GM18519 (cell line): ENCODE measurements at regions not wholly inside any gene's neighbourhood (a gene's known extent, or its start where the extent isn't known, plus 50 kb on each side); places are given as distances from the start of the nearest gene placed in this dataset.
"Not testable (repeated sequence)": the region's sequence is repeated elsewhere in the genome, so short reads cannot be mapped to it uniquely, and the experiment has no call there.

Source experiments
- ATAC-seq: cut with Tn5 transposase; IDR thresholded peaks from one replicate; pipeline ENCODE4 v1.9.1; 2021; ENCODE audit warnings: mild to moderate bottlenecking, moderate library complexity; ENCODE audit not compliant: unreplicated experiment, low FRiP score

DNA sequence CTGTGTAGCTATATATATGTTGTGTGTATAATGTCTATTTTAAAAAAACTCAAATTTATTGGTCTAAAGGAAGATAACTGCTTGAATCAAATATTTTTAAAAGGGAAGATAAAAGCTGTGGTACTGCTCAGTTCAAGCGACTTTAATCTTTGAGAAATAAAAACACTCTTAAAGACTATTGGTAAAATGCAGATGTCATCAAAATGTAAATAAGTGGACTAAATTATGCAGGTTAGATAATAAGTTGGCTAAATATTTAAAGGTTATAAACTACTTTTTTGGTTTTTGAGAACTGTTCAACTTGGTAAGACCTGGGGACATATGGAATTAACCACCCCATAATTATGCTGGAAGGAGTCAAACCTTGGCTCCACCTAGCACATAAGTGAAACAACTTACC is 144.7 kb upstream of the ITM2A start:
- no peak for ATAC-seq

DNA sequence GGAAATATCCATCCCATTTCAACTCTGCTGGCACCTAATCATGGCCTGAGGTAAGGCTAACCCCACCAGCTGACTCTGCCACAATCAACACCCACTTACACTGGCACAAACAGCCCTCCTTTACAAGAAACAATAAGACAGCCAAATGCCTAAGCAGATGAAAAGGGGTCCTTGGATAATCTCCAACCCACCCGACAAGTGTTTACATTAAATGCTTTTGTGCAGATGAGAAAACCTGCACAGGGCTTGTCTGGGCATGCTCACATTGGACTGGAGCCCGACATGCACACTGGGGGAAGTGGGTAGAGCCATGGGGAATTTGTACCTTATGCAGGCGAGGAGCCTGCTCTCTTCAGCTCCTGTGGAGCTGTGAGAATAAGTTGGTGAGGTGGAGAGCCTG is 138.9 kb upstream of the ITM2A start:
- no peak for ATAC-seq

DNA sequence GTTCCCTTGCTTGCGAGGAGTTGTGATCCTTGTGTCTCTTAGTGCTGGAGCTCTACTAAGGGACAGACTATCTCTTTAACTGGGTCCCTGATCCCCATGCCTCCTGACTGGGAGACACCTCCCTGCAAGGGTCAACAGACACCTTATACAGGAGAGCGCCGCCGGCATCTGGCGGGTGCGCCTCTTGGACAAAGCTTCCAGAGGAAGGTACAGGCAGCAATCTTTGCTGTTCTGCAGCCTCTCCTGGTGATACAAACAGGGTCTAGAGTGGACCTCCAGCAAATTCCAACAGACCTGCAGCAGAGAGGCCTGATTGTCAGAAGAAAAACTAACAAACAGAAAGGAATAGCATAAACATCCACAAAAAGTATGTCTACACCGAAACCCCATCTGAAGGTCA is 115.6 kb upstream of the ITM2A start:
- ATAC-seq, result no peak

DNA sequence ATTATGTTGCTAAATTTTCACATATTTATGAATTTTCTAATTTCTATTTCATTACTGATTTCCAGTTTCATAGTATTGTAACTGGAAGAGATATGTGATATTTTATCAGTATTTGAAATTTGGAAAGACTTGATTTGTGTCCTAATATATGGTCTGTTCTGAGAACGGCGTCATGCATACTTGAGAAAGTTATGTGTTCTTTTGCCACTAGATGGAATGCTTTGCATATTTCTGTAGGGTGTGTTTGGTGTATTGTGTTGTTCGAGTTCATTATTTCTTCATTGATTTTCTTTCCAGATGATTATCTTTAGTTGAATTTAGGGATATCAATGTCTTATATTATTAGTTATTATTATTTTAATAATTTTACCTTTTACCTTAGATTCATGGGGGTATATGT is 110.6 kb upstream of the ITM2A start:
- no peak for ATAC-seq

DNA sequence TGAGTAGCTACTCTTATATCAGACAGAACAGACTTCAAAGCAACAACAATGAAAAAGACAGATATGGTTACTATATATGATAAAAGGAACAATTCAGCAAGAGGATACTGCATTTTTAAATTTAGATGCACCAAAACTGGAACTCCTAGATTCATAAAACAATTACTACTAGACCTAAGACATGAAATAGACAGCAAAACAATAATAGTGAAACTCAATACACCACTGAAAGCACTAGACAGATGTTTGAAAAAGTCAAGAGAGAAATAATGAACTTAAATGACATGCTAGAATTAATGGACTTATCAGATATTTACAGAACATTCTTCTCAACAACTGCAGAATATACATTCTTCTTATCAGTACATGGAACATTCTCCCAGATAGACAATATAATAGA is 99.5 kb upstream of the ITM2A start:
- ATAC-seq, result no peak

DNA sequence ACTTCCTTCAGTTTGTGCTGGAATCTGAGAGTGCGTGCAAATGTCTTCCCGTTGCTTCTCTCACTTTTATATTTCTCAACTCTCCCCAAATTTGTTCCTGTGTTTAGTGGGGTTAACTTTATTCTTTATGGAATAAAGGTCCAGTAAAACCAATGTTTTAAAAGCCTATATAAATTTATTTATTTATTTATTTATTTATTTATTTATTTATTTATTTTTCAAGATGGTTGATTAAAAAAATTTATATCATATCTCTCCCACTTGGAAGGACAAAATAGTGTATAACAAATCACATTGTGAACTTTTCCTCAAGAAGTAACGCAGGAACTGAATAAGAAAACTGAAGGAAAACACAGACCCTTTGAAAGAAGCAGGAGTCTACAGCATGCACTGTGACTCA is 95.3 kb upstream of the ITM2A start:
- ATAC-seq, result no peak

DNA sequence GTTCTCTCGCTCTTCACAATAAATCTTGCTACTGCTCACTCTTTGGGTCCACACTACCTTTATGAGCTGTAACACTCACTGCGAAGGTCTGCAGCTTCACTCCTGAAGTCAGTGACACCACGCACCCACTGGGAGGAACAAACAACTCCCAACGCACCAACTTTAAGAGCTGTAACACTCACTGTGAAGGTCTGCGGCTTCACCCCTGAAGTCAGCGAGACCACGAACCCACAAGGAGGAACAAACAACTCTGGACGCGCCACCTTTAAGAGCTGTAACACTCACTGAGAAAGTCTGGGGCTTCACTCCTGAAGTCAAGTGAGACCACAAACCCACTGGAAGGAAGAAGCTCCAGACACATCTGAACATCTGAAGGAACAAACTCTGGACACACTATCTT is 89.5 kb upstream of the ITM2A start:
- not testable (repeated sequence) for ATAC-seq

DNA sequence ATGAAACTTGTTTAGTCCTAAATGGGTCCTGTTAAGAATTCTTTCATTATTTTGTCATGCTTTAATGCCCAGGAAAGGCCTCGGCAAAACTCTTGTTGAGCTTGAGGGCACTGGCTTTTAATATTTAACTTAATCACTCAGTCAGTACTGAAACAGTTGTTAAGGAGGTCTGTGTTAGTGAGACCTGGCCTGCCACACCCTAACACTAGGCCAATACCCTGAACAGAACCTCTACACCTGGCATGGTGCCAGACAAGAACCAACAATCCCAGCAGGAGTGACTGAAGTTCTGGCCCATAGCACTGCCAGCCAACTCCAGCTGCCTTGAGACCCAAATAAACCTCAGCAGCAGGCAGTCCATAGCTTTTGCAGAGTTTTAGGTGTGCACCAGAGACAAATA is 85.7 kb upstream of the ITM2A start:
- ATAC-seq, result no peak

DNA sequence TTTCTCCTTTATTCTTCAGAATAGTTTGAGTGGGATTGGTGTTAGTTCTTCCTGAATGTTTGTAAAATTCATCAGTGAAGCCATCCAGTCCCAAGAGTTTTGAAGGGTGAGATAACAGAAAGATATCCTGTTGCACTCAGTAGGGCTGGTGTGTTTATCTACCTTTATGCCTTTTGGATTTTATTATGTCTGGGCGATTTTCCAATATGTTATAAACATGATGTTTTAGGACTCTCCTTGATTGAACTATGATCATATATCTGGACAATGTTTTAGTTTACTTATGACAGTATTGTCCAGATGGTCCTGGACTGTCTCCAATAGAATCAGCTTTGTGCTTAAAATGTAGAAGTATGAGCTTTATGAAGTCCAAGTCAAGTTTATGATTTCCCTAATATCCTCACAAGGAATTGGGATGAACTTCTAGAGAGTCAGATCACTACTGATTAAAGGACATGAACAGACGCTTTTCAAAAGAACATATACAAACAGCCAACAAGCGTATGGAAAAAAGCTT is 77.6 kb upstream of the ITM2A start:
- no peak for ATAC-seq

DNA sequence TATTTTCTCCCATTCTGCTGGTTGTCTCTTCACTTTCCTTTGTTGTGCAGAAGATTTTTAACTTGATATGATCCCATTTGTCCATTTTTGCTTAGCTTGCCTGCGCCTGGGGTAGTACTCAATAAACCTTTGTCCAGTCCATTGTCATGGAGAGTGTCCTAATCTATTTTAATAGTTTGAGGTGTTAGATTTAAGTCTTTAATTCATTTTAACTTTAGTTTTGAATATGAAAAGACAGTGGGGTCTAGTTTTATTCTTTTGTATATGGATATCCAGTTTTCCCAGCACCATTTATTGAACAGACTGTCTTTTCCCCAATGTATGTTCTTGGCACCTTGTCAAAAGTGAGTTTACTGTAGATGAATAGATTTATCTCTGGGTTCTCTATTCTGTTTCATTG is 76.0 kb upstream of the ITM2A start:
- ATAC-seq, result no peak

DNA sequence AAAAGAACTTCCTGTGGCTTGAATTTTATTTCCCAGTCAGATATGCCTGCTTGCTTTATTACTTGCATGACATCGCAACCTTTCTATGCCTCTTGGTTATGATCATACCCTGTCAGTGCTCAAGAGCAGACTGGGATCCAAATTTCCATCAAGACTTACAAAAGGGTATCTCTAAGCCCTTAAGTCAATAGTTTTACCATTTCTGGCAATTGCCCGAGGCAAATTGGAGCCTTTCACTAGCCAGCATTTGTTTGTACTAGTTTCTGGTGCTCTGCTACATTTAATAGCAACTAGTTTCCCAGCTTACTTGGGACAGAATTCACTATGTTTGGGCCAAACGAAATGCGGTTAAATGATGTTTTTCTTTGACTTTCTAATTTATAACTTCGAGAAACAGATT is 73.2 kb upstream of the ITM2A start:
- no peak for ATAC-seq
